Epithelial cell of proximal tubule (primary cell): ENCODE measurements at regions not wholly inside any gene's neighbourhood (a gene's known extent, or its start where the extent isn't known, plus 50 kb on each side); places are given as distances from the start of the nearest gene placed in this dataset.

Source experiments
- DNase-seq: peaks from one replicate; pipeline ENCODE4 v3.0.0-alpha.2; 2011; ENCODE audit warnings: low read depth
- H3K4me3 ChIP-seq: 2 replicates; pipeline ENCODE4 v1.5.1; 2011; ENCODE audit warnings: low read depth, mild to moderate bottlenecking, low read length
- CTCF ChIP-seq: conservative IDR thresholded peaks from 2 replicates; pipeline ENCODE4 v1.5.1; 2012; ENCODE audit warnings: low read depth, mild to moderate bottlenecking, low read length

DNA sequence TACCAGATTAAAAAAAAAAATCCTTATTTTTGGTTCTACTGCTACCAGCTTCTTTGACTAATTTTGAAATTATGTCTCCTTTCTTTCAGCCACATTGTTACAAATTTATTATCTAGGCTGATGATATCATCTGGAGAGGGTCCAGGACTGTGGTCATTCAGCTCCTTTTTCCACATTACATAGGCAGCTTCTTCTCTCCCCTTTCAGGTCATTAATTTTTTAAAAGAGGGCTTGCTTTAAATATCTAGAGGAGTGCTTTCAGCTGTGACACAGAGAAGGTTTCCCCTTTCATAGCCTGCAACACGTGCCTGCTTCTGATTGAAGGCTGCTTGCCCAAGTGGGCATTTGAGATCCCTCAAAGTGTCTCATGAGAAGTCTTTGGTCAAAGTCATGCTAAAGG lies 155.7 kb upstream of the PAPPA start:
- H3K4me3 ChIP-seq = no peak overlapping the region
- TF ChIP-seq CTCF = no peak
- DNase-seq = no peak

GRCh38 chr9:115998666-115999065 lies 154.9 kb upstream of the PAPPA start:
- no peak for DNase-seq
- no peak for TF ChIP-seq CTCF
- H3K4me3 ChIP-seq = no peak overlapping the region

- no peak for DNase-seq
- TF ChIP-seq CTCF = no peak
- H3K4me3 ChIP-seq = no peak overlapping the region
Measured at GRCh38 chr9:115999498-115999897, 154.1 kb upstream of the PAPPA start.

DNA sequence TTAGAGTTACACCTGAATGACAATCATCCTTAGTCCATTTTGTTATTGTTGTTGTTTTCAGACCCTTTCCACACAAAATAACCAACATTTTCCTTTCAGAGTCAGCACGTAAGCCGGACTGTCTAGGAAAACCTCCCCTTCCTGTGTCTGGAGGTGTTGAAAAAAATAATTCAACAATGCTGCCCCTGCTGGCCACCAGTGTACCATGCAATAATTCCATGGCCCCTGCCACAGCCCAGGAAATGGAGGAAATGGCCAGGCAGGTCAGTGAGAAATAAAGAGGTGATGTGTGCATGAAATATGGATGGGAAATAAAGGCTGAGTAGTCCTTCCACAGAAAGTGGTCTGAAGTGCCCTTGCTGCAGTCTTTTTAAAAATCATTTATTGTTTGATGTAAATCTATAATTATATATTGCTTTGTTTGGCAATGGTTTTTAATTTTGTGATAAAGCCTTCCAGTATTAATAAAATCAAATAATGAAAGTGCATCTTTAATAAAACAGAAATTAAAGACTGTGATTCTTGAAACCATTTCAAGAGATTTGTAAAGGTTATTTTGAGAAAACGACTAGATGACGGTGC lies 152.8 kb upstream of the PAPPA start:
- peak; percentile 64 for TF ChIP-seq CTCF
- H3K4me3 ChIP-seq = no peak overlapping the region
- no peak for DNase-seq

GRCh38 chr9:116002181-116002580 lies 151.4 kb upstream of the PAPPA start:
- no peak for DNase-seq
- no peak overlapping the region for H3K4me3 ChIP-seq
- no peak for TF ChIP-seq CTCF

GRCh38 chr9:116002624-116003023 lies 151.0 kb upstream of the PAPPA start:
- H3K4me3 ChIP-seq = no peak overlapping the region
- TF ChIP-seq CTCF = no peak
- DNase-seq = peak; percentile 66

- TF ChIP-seq CTCF = no peak
- no peak for DNase-seq
- H3K4me3 ChIP-seq = no peak overlapping the region
Measured at GRCh38 chr9:116003397-116003796, 150.2 kb upstream of the PAPPA start.
